ENCODE measurements at regions not wholly inside any gene's neighbourhood (a gene's known extent, or its start where the extent isn't known, plus 50 kb on each side); places are given as distances from the start of the nearest gene placed in this dataset.

GRCh38 chr4:13174926-13175325 lies 309.2 kb downstream of the RAB28 start:
- in situ Hi-C loops (cut with MboI) (no loop called here), intact Hi-C loops (cut with micrococcal nuclease) (no loop called here)
- Histone ChIP-seq H3K36me3 (ENCODE audit: control insufficient read depth, insufficient read depth, low read length) (no peaks in the 10 kb centered on the region), H3K9me3 (replicated peaks; ENCODE audit: control insufficient read depth, insufficient read depth, low read depth, low read length) (no peaks in the 10 kb centered on the region), H2AFZ (ENCODE audit: low read depth, low read length) (no peak overlapping the region), H3K27ac (ENCODE audit: extremely low read depth, low read depth, low read length) (no peak overlapping the region), H4K20me1 (replicated peaks; ENCODE audit: control insufficient read depth, insufficient read depth, low read length) (no peaks in the 10 kb centered on the region), H3K4me1 (replicated peaks in 1 of 2; ENCODE audit: control insufficient read depth in 2 of 2, insufficient read depth in 2 of 2, low read length in 2 of 2) (no peaks in the 10 kb centered on the region), H3K9ac (ENCODE audit: insufficient read depth in 1 of 2, low read depth in 2 of 2, low read length in 2 of 2) (no peak overlapping the region), H3K9me1 (ENCODE audit: control insufficient read depth, insufficient read depth, low read length) (no peaks in the 10 kb centered on the region), H3K4me2 (ENCODE audit: insufficient read depth, low read length) (no peak overlapping the region), H3K79me2 (ENCODE audit: control insufficient read depth, insufficient read depth, low read length) (no peaks in the 10 kb centered on the region), H3K4me3 (no peak overlapping the region), H3K27me3 (ENCODE audit: control insufficient read depth in 2 of 2, insufficient read depth in 2 of 2, low read length in 2 of 2) (peaks cover 0 to 4% of the 10 kb centered on the region in 2 experiments; a peak in 2 of 5 replicates)
- CTCF ChIA-PET (ENCODE audit: low intra/inter-chr PET ratio), result no interaction called here
- no peak for FAIRE-seq
- DNase-seq (ENCODE audit: extremely low read depth in 1 of 4, low spot score in 3 of 4), result no peak
- TF ChIP-seq SMC3 (conservative IDR thresholded peaks at IDR 0.05; ENCODE audit: insufficient read depth, low read depth, low read length), result no peak
- TF ChIP-seq ZMIZ1 (IDR thresholded peaks at IDR 0.05; ENCODE audit: low read depth in 2 of 2, low read length in 2 of 2), result no peak
- no peak for TF ChIP-seq ZNF217 (CRISPR knock-in tag; IDR thresholded peaks at IDR 0.05)
- no peak for TF ChIP-seq ZNF436 (CRISPR knock-in tag; IDR thresholded peaks at IDR 0.05)
- TF ChIP-seq AFF1 (IDR thresholded peaks at IDR 0.05; ENCODE audit: low read depth in 1 of 2, partially characterized antibody in 2 of 2), result no peak
- no peak for TF ChIP-seq ADNP (tag; IDR thresholded peaks at IDR 0.05)
- TF ChIP-seq LCOR (CRISPR knock-in tag; IDR thresholded peaks at IDR 0.05), result no peak
- no peak for TF ChIP-seq ARID1B (IDR thresholded peaks at IDR 0.05)
- no peak for TF ChIP-seq IRF9 (tag; IDR thresholded peaks at IDR 0.05)
- ATAC-seq, result no peak
- no TSS peak for BruUV-seq (replicated peaks)
- 3% methylated on average over 5 of the region's 5 CpGs for WGBS (ENCODE audit: insufficient coverage, low coverage, missing lambda C conversion rate)
- POLR2A ChIA-PET, result no interaction called here

Measured in K562 (cell line).